SJCRH30 (cell line): ENCODE measurements at regions not wholly inside any gene's neighbourhood (a gene's known extent, or its start where the extent isn't known, plus 50 kb on each side); places are given as distances from the start of the nearest gene placed in this dataset.
"Not testable (repeated sequence)": the region's sequence is repeated elsewhere in the genome, so short reads cannot be mapped to it uniquely, and the experiment has no call there.

Experiments
- DNase-seq, 2 experiments: peaks; one replicate each; pipeline ENCODE4 v3.0.0-alpha.2; 2015 to 2020
- H3K27ac ChIP-seq: fragments of 250-450 bp; sonication (Bioruptor Pico); 2 replicates; pipeline ENCODE4 v1.5.1; 2020; ENCODE audit warnings: mild to moderate bottlenecking, moderate library complexity
- H3K27me3 ChIP-seq: fragments of 250-450 bp; sonication (Bioruptor Pico); 2 replicates; pipeline ENCODE4 v1.5.1; 2020; ENCODE audit warnings: mild to moderate bottlenecking, moderate library complexity
- H3K36me3 ChIP-seq: fragments of 250-450 bp; sonication (Bioruptor Pico); 2 replicates; pipeline ENCODE4 v1.5.1; 2020; ENCODE audit warnings: mild to moderate bottlenecking, moderate library complexity
- H3K4me1 ChIP-seq: fragments of 250-450 bp; sonication (Bioruptor Pico); 2 replicates; pipeline ENCODE4 v1.5.1; 2020; ENCODE audit warnings: mild to moderate bottlenecking, moderate library complexity
- H3K4me3 ChIP-seq: fragments of 250-450 bp; sonication (Bioruptor Pico); 2 replicates; pipeline ENCODE4 v1.5.1; 2020; ENCODE audit warnings: mild to moderate bottlenecking, moderate library complexity
- H3K9me3 ChIP-seq: fragments of 250-450 bp; sonication (Bioruptor Pico); replicated peaks from 2 replicates; pipeline ENCODE4 v1.5.1; 2020; ENCODE audit warnings: mild to moderate bottlenecking, moderate library complexity

- DNase-seq, H3K27me3 ChIP-seq: not testable (repeated sequence)
Observed at GRCh38 chr2:87602118-87602517, 145.8 kb upstream of the PLGLB2 start.

GRCh38 chr2:87602728-87603127 is 145.2 kb upstream of the PLGLB2 start:
- DNase-seq, H3K4me1 ChIP-seq, H3K9me3 ChIP-seq, H3K4me3 ChIP-seq, H3K36me3 ChIP-seq, H3K27me3 ChIP-seq, H3K27ac ChIP-seq: not testable (repeated sequence)

More at GRCh38 chr2:87602118-87602517, 145.8 kb upstream of the PLGLB2 start:
- not testable (repeated sequence) for H3K4me3 ChIP-seq, H3K27ac ChIP-seq, H3K9me3 ChIP-seq, H3K4me1 ChIP-seq, H3K36me3 ChIP-seq

- H3K4me1 ChIP-seq, H3K27ac ChIP-seq: not testable (repeated sequence)
Observed at GRCh38 chr2:87603418-87604278, 144.2 kb upstream of the PLGLB2 start.

GRCh38 chr2:87604279-87604818 is 143.5 kb upstream of the PLGLB2 start:
- H3K27me3 ChIP-seq, H3K36me3 ChIP-seq, H3K4me1 ChIP-seq, H3K4me3 ChIP-seq, H3K27ac ChIP-seq, H3K9me3 ChIP-seq: not testable (repeated sequence)
- DNase-seq = peak; percentile 44 to 56

More at GRCh38 chr2:87603418-87604278, 144.2 kb upstream of the PLGLB2 start:
- not testable (repeated sequence) for H3K9me3 ChIP-seq, H3K4me3 ChIP-seq, H3K36me3 ChIP-seq, H3K27me3 ChIP-seq
- DNase-seq = peak in 1 of 2 experiments; percentile 38

- H3K9me3 ChIP-seq, H3K27ac ChIP-seq, H3K36me3 ChIP-seq, H3K27me3 ChIP-seq, H3K4me3 ChIP-seq, H3K4me1 ChIP-seq: not testable (repeated sequence)
- peak in 1 of 2 experiments; percentile 30 for DNase-seq
Observed at GRCh38 chr2:87604980-87605379, 142.9 kb upstream of the PLGLB2 start.

GRCh38 chr2:87608377-87609166 is 139.3 kb upstream of the PLGLB2 start:
- H3K27ac ChIP-seq, DNase-seq, H3K9me3 ChIP-seq, H3K4me1 ChIP-seq, H3K4me3 ChIP-seq, H3K27me3 ChIP-seq, H3K36me3 ChIP-seq: not testable (repeated sequence)

- H3K27ac ChIP-seq, H3K4me1 ChIP-seq, H3K36me3 ChIP-seq, H3K4me3 ChIP-seq, H3K27me3 ChIP-seq, H3K9me3 ChIP-seq, DNase-seq: not testable (repeated sequence)
Observed at GRCh38 chr2:87610974-87611373, 136.9 kb upstream of the PLGLB2 start.

GRCh38 chr2:87611416-87611815 is 136.5 kb upstream of the PLGLB2 start:
- H3K27me3 ChIP-seq, H3K4me1 ChIP-seq, H3K4me3 ChIP-seq, H3K27ac ChIP-seq, H3K9me3 ChIP-seq, H3K36me3 ChIP-seq, DNase-seq: not testable (repeated sequence)

GRCh38 chr2:87611956-87612355 is 135.9 kb upstream of the PLGLB2 start:
- H3K27me3 ChIP-seq, H3K4me3 ChIP-seq, H3K27ac ChIP-seq, DNase-seq, H3K9me3 ChIP-seq, H3K36me3 ChIP-seq, H3K4me1 ChIP-seq: not testable (repeated sequence)

- DNase-seq, H3K4me3 ChIP-seq, H3K27me3 ChIP-seq, H3K9me3 ChIP-seq, H3K4me1 ChIP-seq, H3K36me3 ChIP-seq, H3K27ac ChIP-seq: not testable (repeated sequence)
Observed at GRCh38 chr2:87614829-87615434, 133.0 kb upstream of the PLGLB2 start.

GRCh38 chr2:87619121-87619520 is 128.8 kb upstream of the PLGLB2 start:
- H3K9me3 ChIP-seq, H3K4me3 ChIP-seq, H3K36me3 ChIP-seq, DNase-seq, H3K27ac ChIP-seq, H3K27me3 ChIP-seq, H3K4me1 ChIP-seq: not testable (repeated sequence)

- H3K27ac ChIP-seq, DNase-seq, H3K27me3 ChIP-seq, H3K4me3 ChIP-seq, H3K36me3 ChIP-seq, H3K4me1 ChIP-seq, H3K9me3 ChIP-seq: not testable (repeated sequence)
Observed at GRCh38 chr2:87621139-87621538, 126.7 kb upstream of the PLGLB2 start.

- not testable (repeated sequence) for H3K36me3 ChIP-seq, H3K4me1 ChIP-seq, DNase-seq, H3K4me3 ChIP-seq, H3K9me3 ChIP-seq, H3K27ac ChIP-seq, H3K27me3 ChIP-seq
Observed at GRCh38 chr2:87622720-87623119, 125.2 kb upstream of the PLGLB2 start.

GRCh38 chr2:87629491-87630458 is 118.1 kb upstream of the PLGLB2 start:
- H3K4me3 ChIP-seq, H3K27ac ChIP-seq, H3K27me3 ChIP-seq, H3K9me3 ChIP-seq, H3K36me3 ChIP-seq, H3K4me1 ChIP-seq: not testable (repeated sequence)
- DNase-seq = peak; percentile 92
